ACC112 (cell line): ENCODE measurements at regions not wholly inside any gene's neighbourhood (a gene's known extent, or its start where the extent isn't known, plus 50 kb on each side); places are given as distances from the start of the nearest gene placed in this dataset.

ENCODE experiments used
- H2AFZ ChIP-seq: fragments of 200-600 bp; sonication (generic); one replicate; pipeline ENCODE4 v1.6.0; 2017; ENCODE audit warnings: antibody characterized with exemption, low read length; ENCODE audit not compliant: unreplicated experiment
- H3K27ac ChIP-seq: fragments of 200-600 bp; sonication (generic); 2 replicates; pipeline ENCODE4 v1.5.1; 2014; ENCODE audit warnings: low read depth, mild to moderate bottlenecking, antibody characterized with exemption, low read length, moderate library complexity
- H3K27me3 ChIP-seq: fragments of 200-600 bp; sonication (generic); 2 replicates; pipeline ENCODE4 v1.6.1; 2014; ENCODE audit warnings: mild to moderate bottlenecking, antibody characterized with exemption, low read length, moderate library complexity, mixed read lengths; ENCODE audit not compliant: insufficient read depth
- H3K36me3 ChIP-seq: fragments of 200-600 bp; sonication (generic); 2 replicates; pipeline ENCODE4 v1.6.1; 2016; ENCODE audit warnings: mild to moderate bottlenecking, antibody characterized with exemption, low read length, moderate library complexity, mixed read lengths; ENCODE audit not compliant: insufficient read depth
- H3K4me1 ChIP-seq: fragments of 200-600 bp; sonication (generic); one replicate; pipeline ENCODE4 v1.6.1; 2016; ENCODE audit warnings: low read length, mixed read lengths; ENCODE audit not compliant: insufficient read depth, unreplicated experiment, control insufficient read depth
- H3K4me3 ChIP-seq: fragments of 200-600 bp; sonication (generic); 2 replicates; pipeline ENCODE4 v1.5.1; 2014; ENCODE audit warnings: mild to moderate bottlenecking, low read depth, low read length
- H3K79me2 ChIP-seq: fragments of 200-600 bp; sonication (generic); one replicate; pipeline ENCODE4 v1.6.0; 2016; ENCODE audit warnings: low read length; ENCODE audit not compliant: control insufficient read depth, unreplicated experiment, insufficient read depth

DNA sequence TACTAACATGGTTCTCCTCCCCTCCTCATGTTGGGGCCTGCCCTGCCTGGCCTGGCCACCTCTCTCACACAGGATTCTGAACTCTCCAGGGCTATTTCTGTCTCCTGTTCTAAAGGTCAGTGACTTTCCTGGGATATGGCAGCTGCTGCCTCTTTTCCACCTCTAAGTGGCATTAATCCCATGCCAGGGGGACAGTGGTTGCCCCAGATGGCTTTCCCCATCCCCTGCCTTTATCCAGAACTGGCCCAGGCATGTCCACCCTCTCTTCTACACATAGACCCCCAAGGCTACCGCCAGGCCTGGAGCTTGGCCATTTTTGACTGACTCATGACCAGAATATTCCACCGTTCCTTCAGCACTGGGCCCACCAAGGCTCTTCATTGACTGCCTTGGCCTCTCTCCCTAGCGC, 90.4 kb downstream of the IRF2BPL start:
- no peaks in the 10 kb centered on the region for H3K27me3 ChIP-seq
- no peaks in the 10 kb centered on the region for H3K36me3 ChIP-seq
- peaks cover 21% of the 10 kb centered on the region for H3K4me1 ChIP-seq
- H3K27ac ChIP-seq: peak overlapping the region; percentile 59; the same call in 1 of the 2 replicates
- H3K79me2 ChIP-seq: no peaks in the 10 kb centered on the region
- no peak overlapping the region for H2AFZ ChIP-seq
- no peak overlapping the region for H3K4me3 ChIP-seq

DNA sequence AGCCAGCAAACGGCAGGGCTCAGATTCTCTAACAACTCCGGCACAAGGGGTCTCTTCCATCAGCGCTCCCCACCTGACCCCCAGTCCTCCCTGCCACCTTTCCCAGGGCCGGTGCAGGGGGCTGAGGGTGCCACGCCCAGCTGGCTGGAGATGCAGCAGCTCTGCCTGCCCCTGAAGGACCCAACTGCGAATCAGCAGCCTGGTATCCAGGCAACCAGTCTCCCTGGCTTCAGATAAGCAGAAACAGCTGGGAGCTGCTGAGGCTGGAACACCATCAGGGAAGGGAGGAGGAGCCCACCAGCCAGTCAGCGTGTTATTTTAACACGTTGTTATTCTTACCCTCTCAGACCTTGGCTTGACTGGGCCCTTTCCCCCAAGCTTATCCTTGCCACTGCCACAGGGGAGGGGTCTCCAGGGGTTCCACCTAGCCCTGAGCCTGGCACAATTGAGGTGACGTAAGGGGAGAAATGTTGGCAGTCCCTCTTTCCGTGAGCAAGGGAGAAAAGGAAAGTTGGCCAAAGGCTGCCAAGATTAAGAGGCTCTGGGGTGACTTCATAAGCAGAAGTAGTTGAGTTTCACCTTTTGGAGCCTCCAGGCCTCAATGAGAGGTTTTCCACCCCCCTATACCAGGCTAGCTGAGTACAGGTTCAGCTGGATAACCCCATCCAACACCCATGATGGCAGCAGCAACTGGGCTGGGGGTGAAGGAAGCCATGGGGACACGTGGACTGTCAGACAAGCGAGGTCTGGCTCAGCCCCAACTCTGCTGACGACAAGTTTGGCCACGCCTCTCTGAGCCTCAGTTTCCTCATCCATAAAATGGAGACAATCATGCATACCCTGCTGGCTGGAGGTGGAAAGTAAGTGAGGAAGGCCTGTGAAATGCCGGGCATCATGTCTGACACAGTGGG, 91.1 kb downstream of the IRF2BPL start:
- Histone ChIP-seq H2AFZ (no peak overlapping the region), H3K79me2 (no peaks in the 10 kb centered on the region), H3K4me1 (peaks cover 21% of the 10 kb centered on the region), H3K27me3 (no peaks in the 10 kb centered on the region), H3K36me3 (no peaks in the 10 kb centered on the region), H3K4me3 (0 out of 2 replicates have a peak overlapping the region, but pooled peaks have one; percentile 3), H3K27ac (peak overlapping the region; percentile 59)

GRCh38 chr14:76936483-76936882, 92.0 kb downstream of the IRF2BPL start:
- Histone ChIP-seq H3K4me1 (peaks cover 21% of the 10 kb centered on the region), H3K36me3 (no peaks in the 10 kb centered on the region)

GRCh38 chr14:76933515-76933914, 95.0 kb downstream of the IRF2BPL start:
- no peak overlapping the region for H3K27ac ChIP-seq
- no peaks in the 10 kb centered on the region for H3K27me3 ChIP-seq
- no peak overlapping the region for H2AFZ ChIP-seq
- H3K4me3 ChIP-seq: no peak overlapping the region
- peaks cover 28% of the 10 kb centered on the region for H3K4me1 ChIP-seq
- no peaks in the 10 kb centered on the region for H3K36me3 ChIP-seq
- no peaks in the 10 kb centered on the region for H3K79me2 ChIP-seq

More at GRCh38 chr14:76936483-76936882, 92.0 kb downstream of the IRF2BPL start:
- Histone ChIP-seq H3K27ac (peak overlapping the region; percentile 59), H3K79me2 (no peaks in the 10 kb centered on the region), H3K27me3 (no peaks in the 10 kb centered on the region), H3K4me3 (no peak overlapping the region), H2AFZ (no peak overlapping the region)

DNA sequence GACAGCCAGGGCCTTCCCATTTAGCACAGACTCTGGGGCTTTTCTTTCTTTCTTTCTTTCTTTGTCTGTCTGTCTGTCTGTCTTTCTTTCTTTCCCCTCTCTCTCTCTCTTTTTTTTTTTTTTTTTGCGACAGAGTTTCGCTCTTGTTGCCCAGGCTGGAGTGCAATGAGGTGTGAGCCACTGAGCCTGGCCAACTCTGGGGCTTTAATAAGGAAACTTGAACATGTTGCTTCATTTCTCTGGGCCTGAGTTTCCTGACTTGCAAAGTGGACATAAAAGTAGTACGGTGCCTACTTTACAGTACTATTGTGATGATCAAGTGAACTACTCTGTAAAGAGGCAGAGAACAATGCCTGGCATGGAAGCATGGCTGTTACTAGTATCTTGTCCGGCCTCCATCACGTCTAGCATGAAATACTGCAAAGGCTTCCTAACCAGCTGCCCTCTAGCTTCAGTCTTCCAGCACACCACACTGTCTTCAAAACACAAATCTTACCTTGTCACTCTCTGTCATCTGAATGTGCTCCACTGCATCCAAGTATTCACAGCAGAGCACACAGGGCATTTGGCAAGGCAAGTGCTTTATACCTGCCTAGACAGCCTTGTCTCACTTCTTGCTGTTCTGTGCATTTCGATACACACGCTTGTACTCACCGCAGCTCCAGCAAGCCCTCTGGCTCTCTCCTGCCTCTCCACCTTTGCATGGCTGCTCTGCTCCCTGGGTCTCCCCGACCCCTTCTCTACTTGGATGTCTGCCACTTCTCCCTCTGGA, 96.7 kb downstream of the IRF2BPL start:
- H3K4me3 ChIP-seq: no peak overlapping the region
- H3K4me1 ChIP-seq: peaks cover 30% of the 10 kb centered on the region
- H2AFZ ChIP-seq: no peak overlapping the region

GRCh38 chr14:76930549-76930948, 98.0 kb downstream of the IRF2BPL start:
- Histone ChIP-seq H3K27ac (no peak overlapping the region), H3K36me3 (no peaks in the 10 kb centered on the region), H3K79me2 (no peaks in the 10 kb centered on the region), H2AFZ (no peak overlapping the region), H3K4me3 (no peak overlapping the region), H3K4me1 (peaks cover 25% of the 10 kb centered on the region), H3K27me3 (no peaks in the 10 kb centered on the region)

More for the DNA sequence above, 96.7 kb downstream of the IRF2BPL start:
- Histone ChIP-seq H3K36me3 (no peaks in the 10 kb centered on the region), H3K27ac (no peak overlapping the region), H3K79me2 (no peaks in the 10 kb centered on the region), H3K27me3 (no peaks in the 10 kb centered on the region)

GRCh38 chr14:76929927-76930326, 98.6 kb downstream of the IRF2BPL start:
- Histone ChIP-seq H3K4me3 (no peak overlapping the region), H3K4me1 (peaks cover 26% of the 10 kb centered on the region), H3K27me3 (no peaks in the 10 kb centered on the region), H2AFZ (no peak overlapping the region), H3K27ac (no peak overlapping the region), H3K79me2 (no peaks in the 10 kb centered on the region), H3K36me3 (no peaks in the 10 kb centered on the region)

DNA sequence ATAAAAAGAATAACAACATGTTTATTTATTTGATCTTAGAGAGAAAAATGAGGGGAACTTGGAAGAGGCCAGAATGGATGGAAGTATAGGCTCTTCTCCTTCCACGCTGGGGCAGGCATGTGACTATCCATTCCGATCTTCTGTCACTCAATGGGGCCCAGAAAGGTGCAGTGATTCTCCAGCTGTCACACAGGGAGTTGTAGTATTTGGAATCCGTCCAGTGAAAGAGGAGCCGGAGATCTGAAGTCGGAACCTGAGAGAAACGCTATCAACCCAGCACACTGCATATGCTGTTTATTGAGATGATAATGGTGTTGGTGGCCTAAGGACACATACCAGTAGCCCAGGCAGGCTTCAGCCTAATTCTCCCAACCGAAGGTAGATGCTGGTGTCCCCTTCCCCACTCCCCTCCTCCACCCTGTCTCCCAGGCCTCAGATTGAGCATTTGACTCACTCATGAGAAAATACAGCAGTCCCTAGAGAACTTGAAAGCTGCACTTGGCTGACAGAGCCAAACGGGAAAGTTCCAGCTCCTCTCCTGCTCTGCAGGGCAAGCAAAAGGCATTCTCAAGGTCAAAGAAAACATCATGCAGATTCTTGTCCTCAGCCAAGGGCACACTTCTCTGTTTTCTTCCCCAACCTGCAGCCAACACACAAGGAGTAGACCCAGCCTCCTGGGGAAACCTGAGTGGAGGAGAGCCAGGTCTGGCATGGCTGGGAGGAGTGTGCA, 100.4 kb downstream of the IRF2BPL start:
- H3K79me2 ChIP-seq: no peaks in the 10 kb centered on the region
- no peaks in the 10 kb centered on the region for H3K27me3 ChIP-seq
- peak overlapping the region; percentile 85; the same call in 1 of the 2 replicates for H3K27ac ChIP-seq
- H3K4me1 ChIP-seq: peaks cover 30% of the 10 kb centered on the region
- H2AFZ ChIP-seq: no peak overlapping the region
- no peaks in the 10 kb centered on the region for H3K36me3 ChIP-seq
- H3K4me3 ChIP-seq: no peak overlapping the region

DNA sequence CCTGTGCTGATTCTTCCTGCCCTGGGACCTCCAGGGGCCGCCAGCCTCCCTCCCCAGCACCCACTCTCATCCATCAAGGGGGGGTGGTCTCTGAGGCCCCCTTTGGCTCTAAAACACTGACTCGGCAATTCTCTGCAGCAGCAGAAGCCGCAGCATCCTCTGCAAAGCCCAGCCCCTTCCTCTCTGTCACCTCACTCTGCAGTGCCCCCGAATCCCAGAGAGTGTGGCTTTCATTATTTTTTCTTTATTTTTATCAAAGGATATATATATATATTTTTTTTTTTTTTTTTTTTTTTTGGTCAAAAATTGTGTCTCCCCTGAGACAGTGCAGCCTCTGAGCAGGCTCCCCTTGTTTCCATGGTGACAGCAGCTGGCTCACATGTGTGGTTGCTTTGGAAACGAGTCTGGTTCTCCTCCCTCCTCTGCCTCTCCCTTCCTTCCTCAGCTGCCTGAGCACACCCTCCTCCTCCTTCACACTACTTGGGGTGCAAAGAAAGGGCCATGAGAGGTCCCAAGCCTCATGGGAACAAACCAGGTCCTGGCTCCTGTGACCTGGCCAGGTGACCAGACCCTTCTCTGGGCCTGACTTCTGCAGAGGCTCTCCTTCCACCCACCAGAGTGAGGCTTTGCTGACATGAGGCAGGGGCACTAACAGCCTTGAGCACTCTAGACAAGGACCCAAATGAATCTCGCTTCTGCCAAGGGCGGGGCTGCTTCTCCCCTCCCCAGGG, 100.5 kb downstream of the LRRC74A start:
- Histone ChIP-seq H3K36me3 (no peaks in the 10 kb centered on the region), H3K4me3 (peak overlapping the region; percentile 7; the same call in 1 of the 2 replicates), H3K79me2 (no peaks in the 10 kb centered on the region), H3K27me3 (no peaks in the 10 kb centered on the region), H2AFZ (no peak overlapping the region), H3K27ac (peak overlapping the region; percentile 85), H3K4me1 (peaks cover 30% of the 10 kb centered on the region)

DNA sequence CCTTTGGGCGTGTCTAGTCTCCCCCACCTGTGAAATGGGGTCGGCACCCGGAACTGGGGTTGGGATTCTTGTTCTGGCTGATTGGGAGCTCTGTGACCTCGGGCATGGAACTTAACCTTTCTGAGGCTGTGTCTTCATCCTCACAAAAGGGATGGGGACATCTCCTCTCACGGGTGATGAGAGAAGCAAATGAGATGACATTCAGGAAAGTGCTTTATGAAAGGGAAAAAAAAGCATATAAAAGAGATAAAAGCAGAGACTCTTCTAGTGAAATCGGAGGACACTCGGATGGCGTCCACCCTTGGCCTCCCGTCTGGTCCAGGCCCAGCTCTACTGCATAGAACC, 98.9 kb downstream of the LRRC74A start:
- Histone ChIP-seq H3K27ac (no peak overlapping the region), H3K4me1 (peaks cover 40% of the 10 kb centered on the region), H3K4me3 (no peak overlapping the region), H3K79me2 (no peaks in the 10 kb centered on the region), H3K36me3 (no peaks in the 10 kb centered on the region), H3K27me3 (no peaks in the 10 kb centered on the region), H2AFZ (no peak overlapping the region)
